NT2/D1 (cell line): ENCODE measurements at regions not wholly inside any gene's neighbourhood (a gene's known extent, or its start where the extent isn't known, plus 50 kb on each side); places are given as distances from the start of the nearest gene placed in this dataset.

ENCODE experiments used
- DNase-seq: peaks from one replicate; pipeline ENCODE4 v3.0.0-alpha.2; 2011; ENCODE audit warnings: low read depth, low spot score
- H3K27me3 ChIP-seq: 2 replicates; pipeline ENCODE4 v1.6.0; 2011; ENCODE audit warnings: mild to moderate bottlenecking; ENCODE audit not compliant: insufficient read length, insufficient read depth
- H3K36me3 ChIP-seq: 2 replicates; pipeline ENCODE4 v1.6.1; 2011; ENCODE audit warnings: mild to moderate bottlenecking, low read length, mixed read lengths; ENCODE audit not compliant: insufficient read depth, insufficient read length
- H3K4me1 ChIP-seq: 2 replicates; pipeline ENCODE4 v1.5.1; 2011; ENCODE audit not compliant: insufficient read depth, insufficient read length
- H3K4me3 ChIP-seq: 2 replicates; pipeline ENCODE4 v1.5.1; 2011; ENCODE audit warnings: low read depth; ENCODE audit not compliant: insufficient read length
- H3K9ac ChIP-seq: 2 replicates; pipeline ENCODE4 v1.6.0; 2011; ENCODE audit warnings: low read depth; ENCODE audit not compliant: insufficient read length
- H3K9me3 ChIP-seq: 2 replicates; pipeline ENCODE4 v1.5.1; 2011; ENCODE audit warnings: mild to moderate bottlenecking, low read length; ENCODE audit not compliant: insufficient read depth
- SUZ12 ChIP-seq: IDR thresholded peaks from 2 replicates; pipeline ENCODE4 v1.6.1; 2011; ENCODE audit not compliant: insufficient read length, insufficient read depth; ENCODE audit errors: extremely low read depth
- YY1 ChIP-seq: IDR thresholded peaks from 2 replicates; pipeline ENCODE4 v1.6.1; 2011; ENCODE audit not compliant: insufficient read length, insufficient read depth
- ZNF274 ChIP-seq: IDR thresholded peaks from 2 replicates; pipeline ENCODE4 v1.6.1; 2011; ENCODE audit warnings: mild to moderate bottlenecking, low read depth, low read length

- no peak for DNase-seq
- Histone ChIP-seq H3K4me1 (no peaks in the 10 kb centered on the region), H3K27me3 (no peaks in the 10 kb centered on the region), H3K9ac (no peak overlapping the region), H3K4me3 (no peak overlapping the region), H3K9me3 (no peaks in the 10 kb centered on the region; the same call in 1 of the 2 replicates), H3K36me3 (no peaks in the 10 kb centered on the region)
- TF ChIP-seq YY1 (no peak), SUZ12 (no peak), ZNF274 (no peak)
These were observed 1097.0 kb upstream of the ADGRB3 start for GRCh38 chr6:67538032-67538431.

- no peaks in the 10 kb centered on the region for H3K27me3 ChIP-seq
- no peak for TF ChIP-seq YY1
- TF ChIP-seq SUZ12, result no peak
- no peak for TF ChIP-seq ZNF274
- no peaks in the 10 kb centered on the region; the same call in 1 of the 2 replicates for H3K9me3 ChIP-seq
- H3K4me3 ChIP-seq, result no peak overlapping the region
- DNase-seq, result no peak
- no peaks in the 10 kb centered on the region for H3K4me1 ChIP-seq
- no peak overlapping the region for H3K9ac ChIP-seq
- no peaks in the 10 kb centered on the region for H3K36me3 ChIP-seq
These were observed 1099.1 kb upstream of the ADGRB3 start for GRCh38 chr6:67535946-67536345.

DNA sequence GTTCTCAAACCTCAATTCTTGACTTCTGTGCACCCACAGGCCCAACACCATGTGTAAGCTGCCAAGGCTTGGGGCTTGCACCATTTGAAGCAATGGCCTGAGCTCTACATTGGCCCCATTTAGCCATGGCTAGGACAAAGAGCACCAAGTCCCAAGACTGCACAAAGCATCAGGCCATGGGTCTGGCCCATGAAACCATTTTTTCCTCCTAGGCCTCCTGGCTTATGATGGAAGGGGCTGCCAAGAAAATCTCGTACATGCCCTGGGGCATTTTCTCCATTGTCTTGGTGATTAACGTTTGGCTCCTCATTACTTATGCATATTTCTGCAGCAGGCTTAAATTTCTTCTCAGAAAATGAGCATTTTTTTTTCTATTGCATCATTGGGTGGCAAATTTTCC, 1128.7 kb upstream of the ADGRB3 start:
- no peak overlapping the region for H3K9ac ChIP-seq
- no peaks in the 10 kb centered on the region for H3K36me3 ChIP-seq
- H3K4me3 ChIP-seq, result no peak overlapping the region
- H3K4me1 ChIP-seq, result no peaks in the 10 kb centered on the region
- DNase-seq, result no peak
- H3K9me3 ChIP-seq, result peaks cover 15% of the 10 kb centered on the region; the same call in 1 of the 2 replicates
- H3K27me3 ChIP-seq, result no peaks in the 10 kb centered on the region
- TF ChIP-seq SUZ12, result no peak
- TF ChIP-seq YY1, result no peak
- no peak for TF ChIP-seq ZNF274

- TF ChIP-seq SUZ12, result no peak
- no peak for TF ChIP-seq ZNF274
- no peak for TF ChIP-seq YY1
- peaks cover 13% of the 10 kb centered on the region; the same call in 1 of the 2 replicates for H3K9me3 ChIP-seq
- H3K4me3 ChIP-seq, result no peak overlapping the region
- no peaks in the 10 kb centered on the region for H3K27me3 ChIP-seq
- no peaks in the 10 kb centered on the region for H3K4me1 ChIP-seq
- H3K36me3 ChIP-seq, result no peaks in the 10 kb centered on the region
- no peak for DNase-seq
- H3K9ac ChIP-seq, result no peak overlapping the region
These were observed 1133.3 kb upstream of the ADGRB3 start for GRCh38 chr6:67501755-67502154.

GRCh38 chr6:67497749-67498148, 1137.3 kb upstream of the ADGRB3 start:
- no peak overlapping the region for H3K9ac ChIP-seq
- H3K9me3 ChIP-seq, result no peaks in the 10 kb centered on the region
- no peaks in the 10 kb centered on the region for H3K27me3 ChIP-seq
- TF ChIP-seq ZNF274 (no peak), YY1 (no peak)
- no peaks in the 10 kb centered on the region for H3K4me1 ChIP-seq
- no peaks in the 10 kb centered on the region for H3K36me3 ChIP-seq
- no peak overlapping the region for H3K4me3 ChIP-seq
- no peak for DNase-seq

DNA sequence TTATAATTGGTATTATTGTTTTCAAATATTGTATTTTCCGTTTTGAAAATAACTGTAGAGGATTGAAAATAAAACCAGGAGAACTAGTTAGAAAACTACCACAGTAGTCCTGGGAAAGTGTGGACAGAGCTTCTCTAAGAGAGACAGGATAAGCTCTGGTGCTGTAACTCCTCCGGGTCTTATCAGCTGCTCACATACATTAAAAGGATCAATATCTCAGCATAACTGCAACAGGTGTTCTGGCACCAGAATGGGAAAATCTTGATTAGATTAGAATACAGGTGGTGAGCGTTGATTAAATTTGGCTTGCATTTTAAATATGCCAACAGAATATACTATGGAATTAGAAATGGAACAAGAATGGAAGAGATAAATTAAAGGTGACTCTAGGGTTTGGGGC, 1138.9 kb upstream of the ADGRB3 start:
- H3K36me3 ChIP-seq, result no peaks in the 10 kb centered on the region
- TF ChIP-seq YY1 (no peak), SUZ12 (no peak), ZNF274 (no peak)
- no peak for DNase-seq

DNA sequence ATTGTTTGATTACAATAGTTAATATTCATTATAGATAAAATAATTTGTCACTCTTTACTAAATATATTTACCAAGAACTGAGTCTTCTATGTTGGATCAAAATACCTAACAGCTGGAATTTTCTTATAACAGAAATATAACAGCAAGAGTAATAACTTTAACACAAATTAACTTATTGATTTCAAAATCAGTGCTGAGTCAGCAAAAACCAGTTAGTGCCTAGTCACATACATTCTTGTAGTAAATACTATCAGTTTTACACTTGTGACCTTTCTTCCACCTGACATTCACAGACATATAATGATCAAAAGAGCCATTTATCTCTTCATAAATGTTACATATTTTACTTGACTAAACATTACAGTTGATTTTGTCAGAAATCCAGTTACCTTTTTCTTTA, 1141.4 kb upstream of the ADGRB3 start:
- H3K9me3 ChIP-seq, result no peaks in the 10 kb centered on the region
- no peak for TF ChIP-seq ZNF274
- no peak for TF ChIP-seq SUZ12
- no peak for TF ChIP-seq YY1
- no peaks in the 10 kb centered on the region for H3K36me3 ChIP-seq
- no peaks in the 10 kb centered on the region for H3K4me1 ChIP-seq
- no peak overlapping the region for H3K4me3 ChIP-seq
- DNase-seq, result no peak
- H3K9ac ChIP-seq, result no peak overlapping the region
- no peaks in the 10 kb centered on the region for H3K27me3 ChIP-seq

More for the DNA sequence above, 1138.9 kb upstream of the ADGRB3 start:
- no peaks in the 10 kb centered on the region for H3K27me3 ChIP-seq
- H3K4me1 ChIP-seq, result no peaks in the 10 kb centered on the region
- H3K9me3 ChIP-seq, result no peaks in the 10 kb centered on the region
- H3K9ac ChIP-seq, result no peak overlapping the region
- H3K4me3 ChIP-seq, result no peak overlapping the region

DNA sequence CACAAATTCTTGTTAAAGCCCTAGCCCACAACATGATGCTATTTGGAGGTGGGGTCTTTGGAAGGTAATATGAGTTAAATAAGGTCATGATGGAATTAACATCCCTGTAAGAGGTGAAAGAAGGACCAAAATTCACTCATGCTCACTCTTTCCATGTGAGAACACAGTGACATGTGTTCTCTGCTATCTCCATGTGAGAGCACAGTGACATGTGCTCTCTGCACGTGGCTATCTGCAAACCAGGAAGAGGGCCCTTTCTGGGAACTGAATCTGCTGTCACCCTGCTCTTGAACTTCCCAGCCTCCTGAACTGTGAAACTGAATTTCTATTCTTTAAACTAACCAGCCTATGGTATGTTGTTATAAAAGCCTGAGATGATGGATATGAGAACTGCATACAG, 1159.4 kb upstream of the ADGRB3 start:
- Histone ChIP-seq H3K27me3 (no peaks in the 10 kb centered on the region), H3K9me3 (no peaks in the 10 kb centered on the region), H3K4me3 (no peak overlapping the region), H3K36me3 (no peaks in the 10 kb centered on the region), H3K9ac (no peak overlapping the region), H3K4me1 (no peaks in the 10 kb centered on the region)
- TF ChIP-seq SUZ12 (no peak), ZNF274 (no peak), YY1 (no peak)
- DNase-seq, result no peak
